ENCODE measurements at regions not wholly inside any gene's neighbourhood (a gene's known extent, or its start where the extent isn't known, plus 50 kb on each side); places are given as distances from the start of the nearest gene placed in this dataset. TPM values are rescaled to one million over a fixed set of nuclear protein-coding genes. Genes with fewer than 3 reads are reported as not detected.

Small RNAs in the stretch of these regions (small RNA-seq; reads per million reads assigned to genes)
- gene HMGB1P35 (ENCODE audit: insufficient read depth) = not detected

Measured in H1 (cell line).